SU-DHL-6 (cell line): ENCODE measurements at regions not wholly inside any gene's neighbourhood (a gene's known extent, or its start where the extent isn't known, plus 50 kb on each side); places are given as distances from the start of the nearest gene placed in this dataset.
"Not testable (repeated sequence)": the region's sequence is repeated elsewhere in the genome, so short reads cannot be mapped to it uniquely, and the experiment has no call there.

ENCODE experiments used
- H2AFZ ChIP-seq: fragments of 200-600 bp; sonication (generic); 2 replicates; pipeline ENCODE4 v1.6.1; 2014; ENCODE audit warnings: low read depth, mild to moderate bottlenecking, moderate library complexity, mixed read lengths, antibody characterized with exemption, low read length; ENCODE audit not compliant: severe bottlenecking
- H3F3A ChIP-seq: fragments of 200-600 bp; shearing (Covaris generic); 2 replicates; pipeline ENCODE4 v1.6.0; 2016; ENCODE audit warnings: antibody characterized with exemption, mild to moderate bottlenecking; ENCODE audit not compliant: insufficient read depth
- H3K27ac ChIP-seq: fragments of 200-600 bp; sonication (generic); 2 replicates; pipeline ENCODE4 v1.5.1; 2016; ENCODE audit warnings: low read depth, mild to moderate bottlenecking, low read length, moderate library complexity, mixed read lengths
- H3K27me3 ChIP-seq: fragments of 200-600 bp; sonication (generic), shearing (Covaris generic); 2 replicates; pipeline ENCODE4 v1.6.0; 2014; ENCODE audit warnings: mild to moderate bottlenecking, low read length
- H3K36me3 ChIP-seq: fragments of 200-600 bp; sonication (generic); 2 replicates; pipeline ENCODE4 v1.6.1; 2014; ENCODE audit warnings: mild to moderate bottlenecking, low read length, mixed read lengths
- H3K4me2 ChIP-seq: fragments of 300-600, 200-600 bp; shearing (Covaris generic), sonication (generic); 2 replicates; pipeline ENCODE4 v1.6.0; 2014; ENCODE audit warnings: low read length, low read depth, mild to moderate bottlenecking; ENCODE audit not compliant: poor library complexity, severe bottlenecking
- H3K4me3 ChIP-seq: fragments of 200-600 bp; sonication (generic); 2 replicates; pipeline ENCODE4 v1.5.1; 2014; ENCODE audit warnings: antibody characterized with exemption, low read length, mild to moderate bottlenecking, mixed read lengths; ENCODE audit not compliant: insufficient read depth, poor library complexity, severe bottlenecking
- H3K79me2 ChIP-seq: fragments of 200-600 bp; sonication (generic); 2 replicates; pipeline ENCODE4 v1.6.1; 2014; ENCODE audit warnings: mild to moderate bottlenecking, low read length, moderate library complexity; ENCODE audit not compliant: insufficient read depth
- H3K9ac ChIP-seq: fragments of 200-600 bp; sonication (generic); 2 replicates; pipeline ENCODE4 v1.7.0; 2014; ENCODE audit warnings: mild to moderate bottlenecking, low read length
- H3K9me2 ChIP-seq: fragments of 200-600 bp; sonication (generic); replicated peaks from 2 replicates; pipeline ENCODE4 v1.6.1; 2014; ENCODE audit warnings: low read length; ENCODE audit not compliant: insufficient read depth
- H3K9me3 ChIP-seq: fragments of 200-600 bp; sonication (generic); 2 replicates; pipeline ENCODE4 v1.6.1; 2014; ENCODE audit warnings: low read length, mixed read lengths; ENCODE audit not compliant: insufficient read depth
- H4K20me1 ChIP-seq: fragments of 200-600 bp; sonication (generic); 2 replicates; pipeline ENCODE4 v1.6.1; 2014; ENCODE audit warnings: low read depth, mild to moderate bottlenecking, antibody characterized with exemption, low read length, moderate library complexity, mixed read lengths
- EZH2phosphoT487 ChIP-seq: fragments of 200-600 bp; sonication (generic), shearing (Covaris generic); conservative IDR thresholded peaks from 2 replicates; pipeline ENCODE4 v1.6.1; 2018; ENCODE audit warnings: mild to moderate bottlenecking, antibody characterized with exemption, low read length, moderate library complexity, mixed read lengths
- TF ChIP-seq, protein P1 (sequence below): fragments of 200-600 bp; sonication (generic); IDR thresholded peaks from one replicate; pipeline ENCODE4 v1.5.1; 2017; ENCODE audit warnings: antibody characterized with exemption, mild to moderate bottlenecking, low read length, moderate library complexity; ENCODE audit not compliant: insufficient read depth, poor library complexity, severe bottlenecking

DNA sequence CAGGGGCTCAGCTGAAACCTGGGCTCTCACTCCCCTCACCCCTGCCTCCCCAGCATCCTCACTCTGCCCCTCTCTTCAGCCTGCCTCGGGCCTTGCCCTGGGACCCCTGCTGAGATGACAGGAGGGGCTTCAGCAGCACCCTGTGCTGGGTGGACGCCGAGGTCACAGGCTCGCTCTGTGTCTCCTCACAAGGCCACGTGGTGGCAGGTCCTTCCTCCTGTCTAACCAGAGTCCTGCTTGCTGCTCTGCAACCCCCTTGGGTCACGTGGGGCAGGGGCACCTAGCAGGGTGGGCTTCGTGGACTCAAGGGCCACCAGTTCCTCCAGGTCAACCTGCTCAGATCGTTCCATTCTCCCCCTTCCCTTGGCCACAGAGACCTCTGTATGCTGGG lies 90.4 kb downstream of the TMEM121 start:
- H3K27ac ChIP-seq, result no peak overlapping the region
- TF ChIP-seq EZH2phosphoT487, result no peak
- TF ChIP-seq, protein P1, sequence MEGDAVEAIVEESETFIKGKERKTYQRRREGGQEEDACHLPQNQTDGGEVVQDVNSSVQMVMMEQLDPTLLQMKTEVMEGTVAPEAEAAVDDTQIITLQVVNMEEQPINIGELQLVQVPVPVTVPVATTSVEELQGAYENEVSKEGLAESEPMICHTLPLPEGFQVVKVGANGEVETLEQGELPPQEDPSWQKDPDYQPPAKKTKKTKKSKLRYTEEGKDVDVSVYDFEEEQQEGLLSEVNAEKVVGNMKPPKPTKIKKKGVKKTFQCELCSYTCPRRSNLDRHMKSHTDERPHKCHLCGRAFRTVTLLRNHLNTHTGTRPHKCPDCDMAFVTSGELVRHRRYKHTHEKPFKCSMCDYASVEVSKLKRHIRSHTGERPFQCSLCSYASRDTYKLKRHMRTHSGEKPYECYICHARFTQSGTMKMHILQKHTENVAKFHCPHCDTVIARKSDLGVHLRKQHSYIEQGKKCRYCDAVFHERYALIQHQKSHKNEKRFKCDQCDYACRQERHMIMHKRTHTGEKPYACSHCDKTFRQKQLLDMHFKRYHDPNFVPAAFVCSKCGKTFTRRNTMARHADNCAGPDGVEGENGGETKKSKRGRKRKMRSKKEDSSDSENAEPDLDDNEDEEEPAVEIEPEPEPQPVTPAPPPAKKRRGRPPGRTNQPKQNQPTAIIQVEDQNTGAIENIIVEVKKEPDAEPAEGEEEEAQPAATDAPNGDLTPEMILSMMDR, result no peak
- H3K4me3 ChIP-seq, result no peak overlapping the region
- H3K79me2 ChIP-seq, result no peaks in the 10 kb centered on the region
- no peaks in the 10 kb centered on the region for H3K9me2 ChIP-seq
- H3F3A ChIP-seq, result no peaks in the 10 kb centered on the region
- no peaks in the 10 kb centered on the region for H3K27me3 ChIP-seq
- H2AFZ ChIP-seq, result no peak overlapping the region
- no peak overlapping the region for H3K9ac ChIP-seq
- no peaks in the 10 kb centered on the region for H4K20me1 ChIP-seq
- no peaks in the 10 kb centered on the region for H3K9me3 ChIP-seq
- H3K4me2 ChIP-seq, result no peak overlapping the region
- H3K36me3 ChIP-seq, result no peaks in the 10 kb centered on the region

DNA sequence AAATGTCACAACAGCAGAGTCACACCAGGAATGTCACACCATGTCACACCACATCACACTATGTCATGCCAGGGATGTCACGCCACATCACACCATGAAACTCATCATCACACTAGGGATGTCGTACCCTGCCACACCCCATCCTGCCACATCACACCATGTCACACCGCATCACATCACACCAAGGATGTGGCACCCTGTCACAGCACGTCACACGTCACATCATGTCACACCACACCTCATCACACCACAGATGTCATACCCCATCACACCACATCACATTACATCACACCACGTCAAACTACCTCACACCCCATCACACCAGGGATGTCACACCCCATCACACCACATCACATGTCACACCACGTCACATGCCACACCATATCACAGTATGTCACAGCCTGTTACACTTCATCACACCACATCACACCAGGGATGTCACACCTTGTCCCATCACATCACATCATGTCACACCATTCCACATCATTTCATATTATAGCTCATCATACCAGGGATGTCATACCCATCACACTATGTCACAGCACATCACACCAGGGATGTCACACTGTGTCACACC lies 90.9 kb downstream of the TMEM121 start:
- Histone ChIP-seq H3F3A (no peaks in the 10 kb centered on the region), H2AFZ (no peak overlapping the region), H3K36me3 (no peaks in the 10 kb centered on the region), H3K9me3 (no peaks in the 10 kb centered on the region), H3K9me2 (no peaks in the 10 kb centered on the region), H3K79me2 (no peaks in the 10 kb centered on the region), H3K27ac (no peak overlapping the region), H3K27me3 (no peaks in the 10 kb centered on the region), H3K4me2 (no peak overlapping the region), H4K20me1 (no peaks in the 10 kb centered on the region), H3K4me3 (no peak overlapping the region), H3K9ac (no peak overlapping the region)
- TF ChIP-seq, protein P1, result no peak
- TF ChIP-seq EZH2phosphoT487, result no peak

DNA sequence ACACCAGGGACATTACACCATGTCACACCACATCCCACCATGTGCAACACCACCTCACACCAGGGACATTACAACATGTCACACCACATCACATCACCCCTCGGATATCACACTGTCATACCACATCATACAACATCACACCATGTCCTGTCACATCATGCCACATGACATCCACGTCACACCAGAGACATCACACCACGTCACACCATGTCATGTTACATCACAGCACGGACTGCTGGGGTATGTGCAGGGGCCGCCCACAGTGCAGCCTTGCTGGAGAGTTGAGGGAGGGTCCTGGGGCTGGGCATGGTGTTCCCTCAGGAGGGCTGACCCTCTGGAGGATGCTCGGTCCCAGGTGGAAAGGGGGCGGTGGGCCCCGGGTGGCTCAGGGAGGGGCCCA lies 91.4 kb downstream of the TMEM121 start:
- not testable (repeated sequence) for H3K36me3 ChIP-seq, H4K20me1 ChIP-seq, H3F3A ChIP-seq, H2AFZ ChIP-seq, H3K4me2 ChIP-seq, H3K4me3 ChIP-seq, H3K27me3 ChIP-seq, H3K9me2 ChIP-seq, H3K9me3 ChIP-seq, H3K79me2 ChIP-seq, H3K9ac ChIP-seq, H3K27ac ChIP-seq

DNA sequence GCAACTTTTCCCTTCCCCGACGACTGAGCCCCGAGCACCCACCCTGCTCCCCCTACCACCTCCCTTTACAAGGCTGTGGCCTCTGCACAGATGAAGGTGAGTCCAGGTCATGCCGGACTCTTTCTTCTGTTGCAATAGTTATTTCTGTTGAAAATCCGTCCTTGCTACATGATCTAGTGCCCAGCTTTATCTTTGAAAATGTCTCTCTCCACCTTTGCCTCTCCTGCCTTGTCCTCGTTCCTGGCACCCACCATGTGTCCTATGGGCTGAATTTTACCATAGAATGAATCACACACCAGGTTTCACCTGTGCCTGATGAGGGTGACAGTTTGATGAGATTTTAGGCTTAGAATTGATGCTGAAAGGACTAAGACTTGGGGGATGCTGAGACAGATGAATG lies 92.9 kb downstream of the TMEM121 start:
- not testable (repeated sequence) for H3K9ac ChIP-seq

DNA sequence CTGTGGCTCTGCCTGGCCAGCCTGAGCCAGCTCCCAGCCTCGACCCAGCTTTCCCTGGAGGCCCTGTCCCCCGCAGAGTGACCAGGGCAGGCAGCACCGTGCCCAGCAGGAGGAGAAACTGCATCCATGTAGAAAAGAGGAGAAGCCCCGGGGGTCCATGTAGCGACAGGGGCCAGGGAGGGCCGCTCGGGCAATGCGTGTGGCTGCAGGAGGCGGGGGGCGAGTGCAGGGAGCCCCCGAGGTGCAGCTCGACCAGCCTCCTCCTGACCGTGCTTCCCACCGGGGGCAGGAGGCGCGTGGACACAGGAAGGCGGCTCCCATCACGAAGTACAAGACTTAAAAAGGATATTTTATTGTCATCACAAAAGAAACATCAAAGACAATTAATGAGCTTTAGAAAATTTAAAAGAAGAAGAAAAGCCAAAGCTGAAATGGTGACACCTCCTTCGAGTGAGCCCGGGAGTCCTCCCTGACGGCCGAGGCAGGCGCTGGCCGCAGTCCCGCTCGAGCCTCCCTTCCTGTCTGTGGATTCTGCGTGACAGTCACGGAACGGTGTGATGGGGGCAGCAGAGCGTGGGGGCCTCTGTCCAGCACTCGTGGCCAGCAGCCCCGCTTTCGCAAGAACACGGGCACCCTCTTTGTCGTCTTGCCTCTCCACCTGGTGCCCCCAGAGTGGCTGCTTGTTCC lies 93.9 kb downstream of the TMEM121 start:
- not testable (repeated sequence) for H3K4me2 ChIP-seq, H3K9ac ChIP-seq, H3K36me3 ChIP-seq, H3K27me3 ChIP-seq, H3K4me3 ChIP-seq, H3K9me2 ChIP-seq, H3K27ac ChIP-seq, H3K79me2 ChIP-seq, H2AFZ ChIP-seq, H3F3A ChIP-seq, H3K9me3 ChIP-seq, H4K20me1 ChIP-seq

More for the DNA sequence above, 92.9 kb downstream of the TMEM121 start:
- H3F3A ChIP-seq, H3K9me3 ChIP-seq, H3K36me3 ChIP-seq, H3K9me2 ChIP-seq, H4K20me1 ChIP-seq, H3K27ac ChIP-seq, H3K4me2 ChIP-seq, H2AFZ ChIP-seq, H3K4me3 ChIP-seq, H3K27me3 ChIP-seq, H3K79me2 ChIP-seq: not testable (repeated sequence)

DNA sequence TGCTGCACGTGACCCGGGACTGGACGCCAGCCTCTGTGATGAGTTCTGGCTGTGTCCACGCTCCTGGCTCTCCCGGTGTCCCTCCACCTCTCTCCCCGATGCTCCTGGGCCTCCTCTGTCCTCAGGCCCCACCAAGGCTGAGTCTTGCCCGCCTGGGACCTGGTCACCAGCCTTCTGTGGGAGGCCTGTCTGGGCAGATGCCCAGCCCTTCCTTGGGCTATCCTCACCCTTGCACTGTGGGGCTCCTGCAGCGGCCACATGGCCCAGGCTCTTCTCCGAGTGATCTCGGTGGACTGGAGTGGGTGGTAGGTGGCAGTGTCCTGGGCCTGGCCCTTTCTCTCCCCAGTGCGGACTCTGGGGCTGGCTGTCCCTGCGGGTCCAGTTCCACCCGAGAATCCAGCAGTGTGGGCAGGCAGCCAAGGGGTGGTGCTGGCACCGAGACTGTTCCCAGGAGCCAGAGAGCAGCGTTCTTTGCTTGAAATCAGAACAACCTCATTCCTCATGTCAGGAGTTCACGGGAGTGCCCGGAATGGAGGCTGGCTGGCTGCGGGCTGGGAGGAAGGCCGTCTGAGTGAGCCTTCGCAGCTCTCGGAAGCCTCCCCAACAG lies 94.6 kb downstream of the TMEM121 start:
- not testable (repeated sequence) for H4K20me1 ChIP-seq, H3K4me2 ChIP-seq, H3K9me2 ChIP-seq, H3K36me3 ChIP-seq, H3K4me3 ChIP-seq, H3K79me2 ChIP-seq, H3F3A ChIP-seq, H3K9me3 ChIP-seq, H3K9ac ChIP-seq, H3K27me3 ChIP-seq, H2AFZ ChIP-seq, H3K27ac ChIP-seq
